Panc1 (cell line): ENCODE measurements at regions not wholly inside any gene's neighbourhood (a gene's known extent, or its start where the extent isn't known, plus 50 kb on each side); places are given as distances from the start of the nearest gene placed in this dataset.

Source experiments
- POLR2AphosphoS5 ChIP-seq: IDR thresholded peaks from 2 replicates; pipeline ENCODE4 v1.6.1; 2012; ENCODE audit warnings: mild to moderate bottlenecking, low read depth, low read length, moderate library complexity
- SIN3A ChIP-seq: IDR thresholded peaks from 2 replicates; pipeline ENCODE4 v1.6.1; 2012; ENCODE audit warnings: low read depth, mild to moderate bottlenecking, low read length, moderate library complexity, borderline replicate concordance; ENCODE audit not compliant: insufficient read depth
- TCF7L2 ChIP-seq: IDR thresholded peaks from 2 replicates; pipeline ENCODE4 v1.6.1; 2011; ENCODE audit warnings: mild to moderate bottlenecking, low read depth, low read length, inconsistent platforms
- TF ChIP-seq, protein P1 (sequence below): fragments of 450-650 bp; IDR thresholded peaks from 2 replicates; pipeline ENCODE4 v1.5.1; 2017; ENCODE audit warnings: mild to moderate bottlenecking

DNA sequence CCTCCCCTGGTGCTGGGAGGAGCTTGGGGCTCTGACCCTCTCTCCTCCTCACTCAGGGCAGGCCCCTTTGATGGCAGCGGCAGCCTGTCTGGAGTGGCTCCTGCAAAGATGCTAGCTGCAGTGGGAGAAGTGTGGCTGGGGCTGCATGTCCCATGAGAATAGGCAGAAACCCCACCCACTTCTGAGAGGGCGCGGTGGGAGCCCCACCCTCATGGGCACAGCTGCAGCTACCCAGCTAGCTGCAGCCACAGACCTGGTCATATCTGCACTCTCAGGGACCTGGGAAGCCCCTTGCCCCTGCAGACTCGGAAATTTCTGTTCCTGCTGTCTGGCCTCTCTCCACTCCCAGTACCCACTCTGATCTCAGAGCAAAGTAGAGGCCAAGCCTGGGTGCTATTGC is 72.2 kb upstream of the BRD7 start:
- TF ChIP-seq TCF7L2 (no peak), SIN3A (no peak), POLR2AphosphoS5 (no peak)
- TF ChIP-seq, protein P1, sequence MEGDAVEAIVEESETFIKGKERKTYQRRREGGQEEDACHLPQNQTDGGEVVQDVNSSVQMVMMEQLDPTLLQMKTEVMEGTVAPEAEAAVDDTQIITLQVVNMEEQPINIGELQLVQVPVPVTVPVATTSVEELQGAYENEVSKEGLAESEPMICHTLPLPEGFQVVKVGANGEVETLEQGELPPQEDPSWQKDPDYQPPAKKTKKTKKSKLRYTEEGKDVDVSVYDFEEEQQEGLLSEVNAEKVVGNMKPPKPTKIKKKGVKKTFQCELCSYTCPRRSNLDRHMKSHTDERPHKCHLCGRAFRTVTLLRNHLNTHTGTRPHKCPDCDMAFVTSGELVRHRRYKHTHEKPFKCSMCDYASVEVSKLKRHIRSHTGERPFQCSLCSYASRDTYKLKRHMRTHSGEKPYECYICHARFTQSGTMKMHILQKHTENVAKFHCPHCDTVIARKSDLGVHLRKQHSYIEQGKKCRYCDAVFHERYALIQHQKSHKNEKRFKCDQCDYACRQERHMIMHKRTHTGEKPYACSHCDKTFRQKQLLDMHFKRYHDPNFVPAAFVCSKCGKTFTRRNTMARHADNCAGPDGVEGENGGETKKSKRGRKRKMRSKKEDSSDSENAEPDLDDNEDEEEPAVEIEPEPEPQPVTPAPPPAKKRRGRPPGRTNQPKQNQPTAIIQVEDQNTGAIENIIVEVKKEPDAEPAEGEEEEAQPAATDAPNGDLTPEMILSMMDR, result no peak
